ENCODE measurements at regions not wholly inside any gene's neighbourhood (a gene's known extent, or its start where the extent isn't known, plus 50 kb on each side); places are given as distances from the start of the nearest gene placed in this dataset.
"Not testable (repeated sequence)": the region's sequence is repeated elsewhere in the genome, so short reads cannot be mapped to it uniquely, and the experiment has no call there.

GRCh38 chr1:30548294-30548693 is 175.1 kb downstream of the MATN1 start:
- Histone ChIP-seq H3K9ac (no peak overlapping the region), H3K79me2 (ENCODE audit: insufficient read depth, low read depth) (no peaks in the 10 kb centered on the region), H3K4me3 (IDR thresholded peaks at IDR 0.05; ENCODE audit: insufficient read depth, low read depth, low read length) (no peak overlapping the region), H3K36me3 (ENCODE audit: insufficient read depth) (no peaks in the 10 kb centered on the region; the same call in 1 of the 2 replicates), H3K27me3 (ENCODE audit: insufficient read depth, low read depth) (peaks cover 8% of the 10 kb centered on the region; the same call in 1 of the 2 replicates), H3K27ac (no peak overlapping the region), H2AFZ (ENCODE audit: low read depth) (no peak overlapping the region), H3K4me2 (no peak overlapping the region), H3K4me1 (ENCODE audit: low read depth, poor library complexity, severe bottlenecking) (no peaks in the 10 kb centered on the region), H4K20me1 (ENCODE audit: insufficient read depth) (no peaks in the 10 kb centered on the region)
- TF ChIP-seq, protein P1, sequence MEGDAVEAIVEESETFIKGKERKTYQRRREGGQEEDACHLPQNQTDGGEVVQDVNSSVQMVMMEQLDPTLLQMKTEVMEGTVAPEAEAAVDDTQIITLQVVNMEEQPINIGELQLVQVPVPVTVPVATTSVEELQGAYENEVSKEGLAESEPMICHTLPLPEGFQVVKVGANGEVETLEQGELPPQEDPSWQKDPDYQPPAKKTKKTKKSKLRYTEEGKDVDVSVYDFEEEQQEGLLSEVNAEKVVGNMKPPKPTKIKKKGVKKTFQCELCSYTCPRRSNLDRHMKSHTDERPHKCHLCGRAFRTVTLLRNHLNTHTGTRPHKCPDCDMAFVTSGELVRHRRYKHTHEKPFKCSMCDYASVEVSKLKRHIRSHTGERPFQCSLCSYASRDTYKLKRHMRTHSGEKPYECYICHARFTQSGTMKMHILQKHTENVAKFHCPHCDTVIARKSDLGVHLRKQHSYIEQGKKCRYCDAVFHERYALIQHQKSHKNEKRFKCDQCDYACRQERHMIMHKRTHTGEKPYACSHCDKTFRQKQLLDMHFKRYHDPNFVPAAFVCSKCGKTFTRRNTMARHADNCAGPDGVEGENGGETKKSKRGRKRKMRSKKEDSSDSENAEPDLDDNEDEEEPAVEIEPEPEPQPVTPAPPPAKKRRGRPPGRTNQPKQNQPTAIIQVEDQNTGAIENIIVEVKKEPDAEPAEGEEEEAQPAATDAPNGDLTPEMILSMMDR (conservative IDR thresholded peaks at IDR 0.05; ENCODE audit: low read depth, low read length) = no peak

GRCh38 chr1:30547326-30547725 is 176.1 kb downstream of the MATN1 start:
- not testable (repeated sequence) for H3K36me3 ChIP-seq (ENCODE audit: insufficient read depth); H3K4me2 ChIP-seq; H3K27me3 ChIP-seq (ENCODE audit: insufficient read depth, low read depth); H3K79me2 ChIP-seq (ENCODE audit: insufficient read depth, low read depth); H3K9ac ChIP-seq; H3K4me1 ChIP-seq (ENCODE audit: low read depth, poor library complexity, severe bottlenecking); H3K27ac ChIP-seq; H2AFZ ChIP-seq (ENCODE audit: low read depth); H4K20me1 ChIP-seq (ENCODE audit: insufficient read depth); H3K4me3 ChIP-seq (IDR thresholded peaks at IDR 0.05; ENCODE audit: insufficient read depth, low read depth, low read length)

DNA sequence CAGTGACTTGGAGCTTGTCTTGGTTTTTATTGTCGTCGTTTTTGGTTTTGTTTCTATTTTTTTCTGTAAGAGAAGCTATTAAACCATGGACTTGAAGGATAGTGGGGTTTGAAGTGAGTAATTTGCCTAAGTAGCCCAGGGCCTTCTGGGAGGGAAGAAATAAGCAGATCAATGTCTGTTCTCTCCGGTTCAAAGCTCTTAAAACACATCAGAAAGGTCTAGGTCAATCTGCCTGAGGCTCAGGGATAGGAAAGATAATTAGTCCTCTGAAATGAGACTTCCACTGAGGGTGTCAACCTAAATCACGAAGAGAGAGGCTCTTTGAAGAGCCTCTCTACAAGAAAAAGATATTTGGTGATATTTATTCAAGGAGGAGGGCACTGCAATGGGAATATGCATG is 178.0 kb downstream of the MATN1 start:
- Histone ChIP-seq H3K4me3 (IDR thresholded peaks at IDR 0.05; ENCODE audit: insufficient read depth, low read depth, low read length) (no peak overlapping the region), H3K4me2 (no peak overlapping the region), H3K9ac (no peak overlapping the region), H3K27me3 (ENCODE audit: insufficient read depth, low read depth) (peaks cover 8% of the 10 kb centered on the region; the same call in 1 of the 2 replicates), H3K27ac (no peak overlapping the region), H2AFZ (ENCODE audit: low read depth) (no peak overlapping the region), H3K4me1 (ENCODE audit: low read depth, poor library complexity, severe bottlenecking) (no peaks in the 10 kb centered on the region), H4K20me1 (ENCODE audit: insufficient read depth) (no peaks in the 10 kb centered on the region), H3K79me2 (ENCODE audit: insufficient read depth, low read depth) (no peaks in the 10 kb centered on the region), H3K36me3 (ENCODE audit: insufficient read depth) (no peaks in the 10 kb centered on the region; the same call in 1 of the 2 replicates)
- TF ChIP-seq, protein P1 (conservative IDR thresholded peaks at IDR 0.05; ENCODE audit: low read depth, low read length) = no peak

- no peak overlapping the region for H2AFZ ChIP-seq (ENCODE audit: low read depth)
- no peaks in the 10 kb centered on the region for H3K79me2 ChIP-seq (ENCODE audit: insufficient read depth, low read depth)
Measured at GRCh38 chr1:30541721-30542485, 181.5 kb downstream of the MATN1 start.

More at GRCh38 chr1:30541721-30542485, 181.5 kb downstream of the MATN1 start:
- TF ChIP-seq, protein P1 (conservative IDR thresholded peaks at IDR 0.05; ENCODE audit: low read depth, low read length) = no peak
- Histone ChIP-seq H3K36me3 (ENCODE audit: insufficient read depth) (no peaks in the 10 kb centered on the region), H3K27ac (no peak overlapping the region), H3K27me3 (ENCODE audit: insufficient read depth, low read depth) (peaks cover 8% of the 10 kb centered on the region; the same call in 1 of the 2 replicates), H3K4me3 (IDR thresholded peaks at IDR 0.05; ENCODE audit: insufficient read depth, low read depth, low read length) (no peak overlapping the region), H4K20me1 (ENCODE audit: insufficient read depth) (no peaks in the 10 kb centered on the region), H3K9ac (no peak overlapping the region), H3K4me1 (ENCODE audit: low read depth, poor library complexity, severe bottlenecking) (no peaks in the 10 kb centered on the region), H3K4me2 (no peak overlapping the region)

Measured in KMS-11 (cell line).